HG02798 (cell line): ENCODE measurements at regions not wholly inside any gene's neighbourhood (a gene's known extent, or its start where the extent isn't known, plus 50 kb on each side); places are given as distances from the start of the nearest gene placed in this dataset.
"Not testable (repeated sequence)": the region's sequence is repeated elsewhere in the genome, so short reads cannot be mapped to it uniquely, and the experiment has no call there.

Experiments
- ATAC-seq: cut with Tn5 transposase; IDR thresholded peaks from one replicate; pipeline ENCODE4 v1.9.1; 2021; ENCODE audit warnings: mild to moderate bottlenecking; ENCODE audit not compliant: unreplicated experiment, poor library complexity

DNA sequence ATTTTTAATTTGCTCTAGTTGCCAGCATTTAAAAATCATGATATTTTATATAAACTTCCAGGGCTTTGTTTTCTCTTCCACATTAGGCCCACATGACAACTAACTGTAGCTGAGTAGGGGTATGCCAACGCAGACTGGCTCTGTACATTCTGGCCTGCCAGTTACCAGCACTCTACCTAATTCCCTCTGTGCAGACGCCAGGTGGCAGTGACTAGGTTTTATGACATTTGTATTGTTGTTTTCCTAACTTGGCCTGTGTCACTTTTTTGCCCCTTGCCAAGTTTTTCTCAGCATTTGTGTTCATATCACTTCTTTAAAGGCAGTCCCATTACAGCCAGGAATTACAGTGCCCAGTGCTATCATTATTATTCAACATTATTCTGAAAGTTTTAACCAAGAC lies 347.5 kb downstream of the NKX6-1 start:
- ATAC-seq: peak; percentile 44

DNA sequence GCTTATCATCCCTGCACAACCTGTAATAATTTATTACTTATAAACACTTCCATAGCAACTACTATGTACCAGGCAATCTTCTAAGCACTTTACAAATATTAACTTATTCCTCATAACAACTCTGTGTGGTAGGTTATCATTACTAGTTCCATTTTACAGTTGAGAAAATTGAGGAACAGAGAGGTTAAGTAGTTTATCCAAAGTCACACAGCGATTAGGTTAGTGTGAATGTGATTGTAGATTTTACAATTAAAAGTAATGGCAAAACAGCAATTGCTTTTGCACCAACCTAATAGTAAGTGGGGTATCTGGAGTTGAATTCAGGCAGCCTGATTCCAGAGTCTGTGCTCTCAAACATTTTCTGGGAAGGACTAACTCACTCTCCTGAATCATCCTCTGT lies 348.9 kb downstream of the NKX6-1 start:
- ATAC-seq: no peak

DNA sequence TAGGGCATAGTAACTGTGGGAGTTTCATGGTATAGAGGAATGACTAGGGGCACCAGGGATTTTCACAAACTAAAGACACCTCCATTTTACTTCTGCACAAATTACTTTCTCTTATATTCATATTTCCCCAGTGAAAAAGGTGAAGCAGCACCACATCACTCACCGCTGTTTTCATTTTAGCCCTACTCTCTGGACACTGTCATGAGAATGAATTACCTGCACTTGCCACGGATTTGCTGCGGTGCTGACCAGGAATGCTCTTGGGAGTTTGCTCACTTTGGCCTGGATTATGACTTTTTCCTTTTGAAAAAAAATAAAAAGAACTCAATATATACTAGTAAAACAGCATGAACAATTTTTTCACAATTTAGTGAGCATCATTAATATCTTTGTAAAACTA lies 351.3 kb downstream of the NKX6-1 start:
- ATAC-seq: no peak

DNA sequence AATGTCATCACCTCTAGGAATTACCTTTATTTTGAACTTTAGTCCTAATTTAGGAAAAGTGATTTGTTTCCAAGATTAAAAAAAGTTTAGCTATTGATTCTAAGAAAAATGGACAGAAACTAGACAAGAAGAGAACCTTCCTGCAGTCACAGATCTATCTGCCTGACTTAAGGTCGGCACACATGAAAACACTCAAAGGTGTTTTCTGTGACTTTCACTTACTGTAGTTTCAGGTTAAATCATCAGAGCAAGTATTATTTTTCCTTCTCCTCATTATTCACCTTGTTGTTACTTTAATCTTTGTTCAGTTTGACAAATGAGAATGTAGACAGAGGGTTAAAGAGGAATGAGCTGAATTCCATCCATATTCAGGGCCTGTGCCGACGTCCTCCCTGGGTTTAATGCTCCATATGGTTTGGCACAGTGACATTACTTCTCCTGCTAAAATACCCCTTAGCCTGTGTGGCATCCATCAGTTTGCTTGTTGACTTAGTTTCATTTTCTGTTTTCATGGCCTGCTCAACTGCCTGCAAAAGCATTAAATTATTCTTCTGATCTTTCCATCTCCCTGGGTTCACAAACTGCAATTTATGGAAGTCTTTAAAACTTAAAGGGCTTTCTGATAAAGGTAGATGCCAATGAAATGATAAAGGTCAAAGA lies 352.7 kb downstream of the NKX6-1 start:
- peak; percentile 56 for ATAC-seq

DNA sequence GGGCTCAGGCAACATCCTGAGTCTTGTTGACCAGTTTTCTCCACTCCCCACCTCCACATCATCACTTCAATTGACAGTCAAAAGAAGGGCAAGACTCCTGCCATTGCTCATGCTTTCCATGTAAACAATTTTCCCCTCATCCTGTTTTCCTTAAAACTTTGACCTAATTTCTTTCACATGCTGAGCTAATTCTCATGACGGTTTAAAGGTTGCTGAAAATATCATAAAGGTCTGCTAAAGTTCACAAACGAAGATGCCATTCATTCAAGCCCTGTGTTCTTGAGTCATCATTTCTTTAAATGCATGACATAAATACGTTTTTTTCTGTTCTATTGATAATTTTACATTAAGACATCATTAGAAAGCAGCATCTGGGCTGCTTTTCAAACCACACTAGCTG lies 353.9 kb downstream of the NKX6-1 start:
- no peak for ATAC-seq

DNA sequence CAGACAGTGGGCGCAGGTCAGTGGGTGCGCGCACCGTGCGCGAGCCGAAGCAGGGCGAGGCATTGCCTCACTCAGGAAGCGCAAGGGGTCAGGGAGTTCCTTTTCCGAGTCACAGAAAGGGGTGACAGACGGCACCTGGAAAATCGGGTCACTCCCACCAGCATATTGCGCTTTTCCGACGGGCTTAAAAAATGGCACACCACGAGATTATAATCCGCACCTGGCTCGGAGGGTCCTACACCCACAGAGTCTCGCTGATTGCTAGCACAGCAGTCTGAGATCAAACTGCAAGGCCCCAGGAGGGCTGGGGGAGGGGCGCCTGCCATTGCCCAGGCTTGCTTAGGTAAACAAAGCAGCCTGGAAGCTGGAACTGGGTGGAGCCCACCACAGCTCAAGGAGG lies 372.2 kb downstream of the NKX6-1 start:
- ATAC-seq: not testable (repeated sequence)

DNA sequence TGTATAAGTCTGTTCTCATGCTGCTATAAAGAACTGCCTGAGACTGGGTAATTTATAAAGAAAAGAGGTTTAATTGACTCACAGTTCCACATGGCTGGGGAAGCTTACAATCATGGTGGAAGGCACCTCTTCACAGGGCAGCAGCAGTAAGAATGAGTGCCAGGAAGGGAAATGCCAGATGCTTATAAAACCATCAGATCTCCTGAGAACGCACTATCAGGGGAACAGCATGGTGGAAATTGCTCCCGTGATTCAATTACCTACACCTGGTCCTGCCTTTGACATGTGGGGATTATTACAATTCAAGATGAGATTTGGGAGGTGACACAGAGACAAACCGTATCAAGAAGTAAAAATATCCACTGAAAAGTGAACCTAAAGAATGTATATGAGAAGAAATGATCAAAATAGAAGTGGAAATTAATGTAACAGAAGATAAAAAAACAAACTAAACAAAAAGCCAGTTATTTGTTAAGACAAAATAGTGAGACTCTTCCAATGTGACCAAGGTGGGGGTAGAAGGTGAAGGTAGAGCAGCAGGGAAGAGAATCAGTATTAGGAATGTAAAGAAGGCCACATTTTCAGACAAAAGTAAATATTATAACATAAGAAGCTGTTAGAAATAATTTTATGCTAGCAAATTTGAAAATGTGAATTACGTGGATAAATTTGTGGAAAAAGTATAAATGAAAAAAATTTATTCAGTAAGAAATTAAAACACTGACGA lies 372.9 kb downstream of the NKX6-1 start:
- ATAC-seq: no peak

DNA sequence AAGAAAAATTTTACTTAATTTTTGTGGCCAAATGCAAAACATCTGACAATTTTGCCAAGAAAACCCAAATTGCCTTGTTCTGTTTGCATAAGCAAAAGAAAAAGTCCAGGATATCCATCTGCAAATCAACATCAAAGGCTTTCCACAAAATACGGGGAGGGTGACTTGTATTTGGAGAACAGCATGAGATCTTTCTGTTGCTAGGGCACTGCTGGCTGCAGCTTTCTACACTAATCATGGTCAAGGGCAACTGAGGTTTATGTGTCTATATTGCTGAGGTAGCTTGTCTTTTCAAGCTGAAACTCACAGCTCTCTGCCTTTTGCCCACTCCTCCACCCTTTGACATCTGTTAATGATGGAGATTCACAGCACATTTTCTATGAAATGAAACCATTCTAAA lies 389.1 kb downstream of the NKX6-1 start:
- ATAC-seq: no peak

DNA sequence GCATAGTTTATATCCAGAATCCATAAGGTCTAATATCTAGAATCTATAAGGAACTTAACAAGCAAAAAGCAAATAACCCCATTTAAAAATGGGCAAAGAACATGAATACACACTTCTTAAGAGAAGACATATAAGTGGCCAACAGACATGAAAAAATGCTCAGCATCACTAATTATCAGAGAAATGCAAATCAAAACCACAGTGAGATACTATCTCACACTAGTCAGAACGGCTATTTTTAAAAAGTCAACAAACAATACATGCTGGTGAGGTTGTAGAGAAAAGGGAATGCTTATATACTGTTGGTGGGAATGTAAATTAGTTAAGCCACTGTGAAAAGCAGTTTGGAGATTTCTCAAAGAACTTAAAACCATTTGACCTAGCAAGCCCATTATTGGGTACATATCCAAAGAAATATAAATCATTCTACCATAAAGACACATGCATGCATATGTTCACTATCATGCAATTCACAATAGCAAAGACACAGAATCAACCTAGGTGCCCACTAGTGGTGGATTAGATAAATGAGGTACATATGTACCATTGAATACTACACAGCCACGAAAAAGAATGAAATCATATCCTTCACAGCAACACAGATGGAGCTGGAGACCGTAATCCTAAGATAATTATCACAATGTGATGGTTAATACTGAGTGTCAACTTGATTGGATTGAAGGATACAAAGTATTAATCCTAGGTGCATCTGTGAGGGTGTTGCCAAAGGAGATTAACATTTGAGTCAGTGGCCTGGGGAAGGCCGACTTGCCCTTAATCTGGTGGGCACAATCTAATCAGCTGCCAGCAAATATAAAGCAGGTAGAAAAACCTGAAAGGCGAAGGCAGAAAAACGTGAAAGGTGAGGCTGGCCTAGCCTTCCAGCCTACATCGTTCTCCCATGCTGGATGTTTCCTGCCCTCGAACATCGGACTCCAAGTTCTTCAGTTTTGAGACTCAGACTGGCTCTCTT lies 397.2 kb downstream of the NKX6-1 start:
- not testable (repeated sequence) for ATAC-seq

DNA sequence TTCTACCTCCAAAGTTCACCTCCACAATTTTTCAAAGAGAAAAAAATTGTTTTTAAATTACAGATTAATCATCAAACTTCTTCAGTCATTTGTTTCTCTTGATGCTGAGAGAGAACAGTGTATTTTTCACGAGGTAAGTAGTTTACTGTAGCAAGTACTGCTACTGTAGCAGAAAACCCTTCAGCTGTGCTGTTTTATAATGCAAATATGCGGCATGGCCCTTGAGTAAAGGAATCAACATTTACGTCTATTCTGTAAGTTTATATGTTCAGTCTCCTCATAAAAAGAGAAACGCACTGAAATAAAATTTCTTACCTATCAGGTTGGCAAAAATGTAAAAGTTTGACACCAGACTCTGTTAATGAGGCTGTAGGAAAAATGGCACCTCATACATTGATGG lies 399.0 kb downstream of the NKX6-1 start:
- ATAC-seq: no peak

DNA sequence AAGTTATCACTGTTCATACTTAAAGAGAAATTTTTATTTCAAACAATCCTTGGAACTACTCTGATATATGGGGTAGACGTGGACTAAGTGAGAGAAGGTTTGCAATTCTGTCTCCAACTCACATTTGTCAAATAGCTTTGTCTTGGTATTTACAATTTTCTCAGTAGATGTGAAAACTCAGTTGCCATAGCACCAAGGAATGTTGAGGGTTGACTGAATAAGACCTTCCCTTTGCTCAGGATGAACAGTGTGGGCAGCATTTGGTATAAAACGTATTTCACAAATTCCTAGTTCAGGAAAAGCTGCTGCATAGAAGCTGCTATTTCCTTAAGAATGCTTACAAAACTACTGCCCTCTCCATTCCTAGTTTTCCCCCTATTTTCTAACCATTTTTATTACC lies 399.5 kb downstream of the NKX6-1 start:
- ATAC-seq: no peak

DNA sequence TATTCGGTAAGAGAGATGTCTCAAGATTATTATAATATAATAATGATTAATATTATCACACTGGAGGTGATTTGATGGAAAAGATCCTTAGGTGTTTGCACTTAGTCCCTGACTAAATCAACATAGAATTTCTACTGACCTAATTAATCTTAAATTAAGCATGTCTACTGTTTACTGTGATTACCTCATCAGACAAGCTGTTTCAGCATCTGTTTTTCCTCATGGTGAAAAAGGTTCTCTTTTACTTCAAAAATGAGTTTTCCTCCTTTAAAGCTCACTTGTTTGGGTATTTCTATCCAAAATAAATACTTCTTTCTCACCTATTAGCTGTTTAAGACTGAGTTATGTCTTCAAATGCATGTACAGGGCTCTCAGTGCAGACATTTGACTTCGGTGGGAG lies 407.8 kb downstream of the NKX6-1 start:
- no peak for ATAC-seq

DNA sequence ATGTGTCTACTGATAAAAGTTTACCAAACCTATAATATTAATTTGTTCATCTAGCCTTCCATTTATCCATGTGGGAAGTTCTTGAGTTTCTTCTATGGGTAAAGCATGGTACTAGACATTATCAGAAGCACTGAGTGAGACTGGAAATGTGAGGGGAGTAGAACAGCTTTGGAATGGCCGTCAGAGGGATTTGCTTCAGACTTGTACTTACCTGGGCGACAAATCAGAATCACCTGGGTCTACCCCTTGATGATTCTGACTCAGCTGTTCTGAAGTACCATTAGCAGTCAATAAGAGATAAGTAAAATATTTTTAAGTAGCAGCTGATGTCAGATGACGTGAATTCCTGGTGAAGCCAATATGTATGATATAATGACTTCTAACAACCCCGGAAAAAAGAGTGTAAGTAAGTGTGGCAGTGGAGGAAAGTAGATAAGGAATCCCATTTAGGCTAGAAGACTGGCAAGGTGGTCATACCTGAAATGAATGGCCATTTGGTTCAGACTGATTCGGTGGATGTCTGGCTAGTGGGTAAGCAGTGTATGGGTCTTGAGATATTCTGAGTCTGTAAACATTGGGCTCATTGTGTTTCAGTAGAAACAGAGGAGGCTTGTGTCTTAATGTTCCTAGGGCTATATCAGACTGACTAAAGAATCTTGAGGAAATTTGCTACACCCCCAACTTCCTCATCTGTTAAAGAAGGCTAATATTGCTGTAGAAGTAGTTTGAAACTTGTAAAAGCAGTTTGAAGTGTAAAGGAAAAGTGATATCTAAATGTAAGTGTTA lies 409.2 kb downstream of the NKX6-1 start:
- ATAC-seq: no peak

DNA sequence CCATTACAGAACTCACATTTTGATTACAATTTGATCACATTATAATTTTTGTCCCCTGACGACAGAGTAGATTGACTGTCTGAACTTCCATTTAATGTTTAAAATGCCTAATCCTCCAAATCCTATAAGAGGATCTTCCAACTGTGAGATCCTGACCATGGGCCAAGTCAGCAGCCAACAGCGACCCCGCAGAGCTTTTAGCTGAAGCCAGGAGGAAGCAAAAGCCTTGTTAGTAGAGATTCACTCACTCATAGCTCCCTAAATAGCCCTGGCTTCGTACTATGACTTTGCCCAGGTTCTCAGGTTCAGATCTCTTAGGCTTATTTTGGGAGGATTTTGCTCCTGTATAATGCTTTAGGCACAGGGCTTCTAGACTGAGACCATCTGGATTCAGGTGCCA lies 413.1 kb downstream of the NKX6-1 start:
- no peak for ATAC-seq

DNA sequence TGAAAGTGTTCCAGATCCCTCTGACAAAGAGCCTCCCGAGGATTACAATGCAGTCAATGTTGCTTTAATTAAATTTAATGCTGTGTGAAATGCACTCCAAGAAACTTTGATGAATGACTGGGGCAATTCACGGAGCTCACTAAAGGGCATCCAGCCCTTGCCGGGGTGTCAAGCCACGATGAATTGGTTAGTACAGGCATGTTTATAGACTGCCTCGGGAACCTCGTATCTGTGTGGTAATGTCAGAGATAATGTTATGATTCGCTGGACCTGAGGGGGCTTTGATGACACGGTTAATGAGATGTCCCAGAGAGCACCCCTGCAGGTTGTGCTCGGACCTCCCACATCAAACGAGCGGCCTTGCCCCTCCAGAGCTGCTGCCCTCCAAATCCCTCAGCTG lies 428.8 kb downstream of the NKX6-1 start:
- no peak for ATAC-seq

DNA sequence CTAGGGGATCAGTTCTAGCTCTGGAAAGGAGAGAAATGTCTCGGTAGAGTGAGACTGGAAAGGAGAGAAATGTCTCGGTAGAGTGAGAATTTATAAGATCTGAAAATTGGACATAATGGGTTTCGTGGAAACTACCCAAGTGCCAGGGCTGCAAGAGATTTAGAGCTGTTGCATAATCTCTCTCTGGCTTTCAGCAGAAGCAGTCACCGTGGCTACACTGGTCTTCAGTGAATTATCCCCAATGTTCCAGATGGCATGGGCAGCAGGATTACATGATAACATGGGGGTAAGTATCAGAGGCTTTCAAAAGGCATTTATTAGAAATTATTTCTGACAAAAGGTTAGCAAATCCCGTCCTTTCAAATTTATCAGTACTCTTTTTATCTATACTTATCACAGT lies 435.5 kb downstream of the NKX6-1 start:
- ATAC-seq: no peak

DNA sequence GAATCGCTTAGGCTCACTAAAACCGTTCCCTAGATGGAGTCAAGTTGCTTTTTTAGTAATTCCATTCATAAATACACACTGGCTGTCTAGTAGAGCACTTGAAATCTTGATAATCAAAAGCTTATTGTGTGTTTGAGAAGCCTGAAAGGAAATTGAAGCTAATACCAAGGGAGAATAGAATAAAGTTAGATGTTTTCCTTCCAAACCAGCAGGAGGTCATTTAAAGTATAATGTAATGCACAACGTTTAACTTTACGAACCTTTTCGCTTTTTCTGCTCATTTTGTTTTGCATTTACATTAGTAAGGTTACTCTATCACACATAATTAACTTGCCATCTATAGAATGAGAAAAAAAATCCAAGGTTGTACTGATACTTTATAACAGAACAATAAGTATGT lies 440.9 kb downstream of the NKX6-1 start:
- no peak for ATAC-seq

DNA sequence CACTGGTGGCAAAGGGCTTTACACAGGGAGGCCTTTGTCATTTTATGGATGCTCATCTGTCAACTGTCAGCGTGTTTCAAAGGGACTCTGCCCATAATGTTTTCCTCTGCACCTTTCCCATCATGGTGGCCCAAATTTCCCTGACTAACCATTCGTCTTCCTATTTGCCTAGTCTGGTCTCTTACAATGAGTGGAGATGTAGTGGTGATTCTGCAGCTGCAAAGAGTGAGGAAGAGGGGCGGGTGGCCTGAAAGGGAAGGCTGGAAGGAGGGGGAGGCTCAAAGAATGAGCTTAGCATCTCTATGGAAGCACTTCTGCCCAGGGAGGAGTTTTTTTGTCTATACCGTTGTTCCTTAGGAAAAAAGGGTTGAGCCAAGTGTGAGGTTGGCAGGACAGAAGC lies 447.5 kb downstream of the NKX6-1 start:
- ATAC-seq: no peak

DNA sequence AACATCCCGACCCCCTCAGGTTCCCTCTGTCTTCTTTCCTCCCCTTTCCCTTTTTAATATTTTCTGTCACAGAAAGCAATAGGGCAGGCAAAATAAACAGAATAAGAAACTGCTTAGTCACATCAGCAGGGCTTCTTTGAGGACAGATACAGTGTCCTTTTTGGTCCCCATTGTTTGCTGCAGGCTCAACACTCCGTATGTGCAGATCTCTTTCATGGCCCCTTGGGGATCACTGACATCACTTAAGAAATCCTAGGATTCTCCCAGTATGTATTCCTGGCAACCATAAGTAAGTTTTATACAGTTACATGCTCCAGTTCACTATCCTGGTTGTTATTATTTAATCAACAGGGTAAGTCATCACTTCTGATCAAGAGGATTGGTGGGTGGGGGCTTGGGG lies 448.0 kb downstream of the NKX6-1 start:
- ATAC-seq: no peak

DNA sequence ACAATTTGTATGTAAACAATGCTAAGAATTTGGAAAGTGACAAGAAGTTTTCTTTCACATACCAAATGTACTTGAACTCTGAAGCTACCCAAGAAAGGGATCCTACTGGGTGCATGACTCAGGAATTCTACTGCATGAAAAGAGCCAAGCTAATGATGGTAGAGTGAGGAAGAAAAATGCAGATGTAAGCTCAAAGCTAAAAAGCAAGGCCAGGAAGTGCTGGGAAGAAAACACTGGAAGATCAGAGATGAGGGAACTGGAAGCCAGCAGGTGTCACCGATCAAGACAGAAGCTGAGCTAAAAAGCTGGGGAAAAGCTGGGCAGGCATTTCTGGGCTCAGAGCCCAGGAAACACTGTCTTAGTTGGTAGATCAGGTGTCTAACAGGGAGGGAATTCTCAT lies 449.1 kb downstream of the NKX6-1 start:
- no peak for ATAC-seq
